OCI-LY1 (cell line): ENCODE measurements at regions not wholly inside any gene's neighbourhood (a gene's known extent, or its start where the extent isn't known, plus 50 kb on each side); places are given as distances from the start of the nearest gene placed in this dataset.

Source experiments
- H2AFZ ChIP-seq: fragments of 200-600 bp; sonication (generic), shearing (Covaris generic); 2 replicates; pipeline ENCODE4 v1.6.0; 2014; ENCODE audit warnings: antibody characterized with exemption, mild to moderate bottlenecking, low read length
- H3F3A ChIP-seq: fragments of 200-600 bp; sonication (generic), shearing (Covaris generic); 2 replicates; pipeline ENCODE4 v1.6.0; 2014; ENCODE audit warnings: mild to moderate bottlenecking, antibody characterized with exemption, low read length, moderate library complexity; ENCODE audit not compliant: insufficient read depth
- H3K27ac ChIP-seq: fragments of 200-600 bp; sonication (generic); 2 replicates; pipeline ENCODE4 v1.5.1; 2014; ENCODE audit warnings: low read length, mixed run types, mild to moderate bottlenecking, low read depth; ENCODE audit not compliant: poor library complexity, severe bottlenecking
- H3K27me3 ChIP-seq: fragments of 200-600 bp; sonication (generic); 2 replicates; pipeline ENCODE4 v1.6.0; 2014; ENCODE audit warnings: antibody characterized with exemption, mild to moderate bottlenecking, low read length, moderate library complexity; ENCODE audit not compliant: insufficient read depth
- H3K36me3 ChIP-seq: fragments of 200-600 bp; sonication (generic); 2 replicates; pipeline ENCODE4 v1.6.1; 2014; ENCODE audit warnings: mild to moderate bottlenecking, antibody characterized with exemption, low read length, moderate library complexity, mixed read lengths; ENCODE audit not compliant: insufficient read depth
- H3K4me1 ChIP-seq: fragments of 200-600 bp; sonication (generic); 2 replicates; pipeline ENCODE4 v1.5.1; 2014; ENCODE audit warnings: mild to moderate bottlenecking, low read length, moderate library complexity; ENCODE audit not compliant: insufficient read depth, severe bottlenecking
- H3K4me2 ChIP-seq: fragments of 200-600 bp; sonication (generic), shearing (Covaris generic); 2 replicates; pipeline ENCODE4 v1.6.1; 2014; ENCODE audit warnings: low read length
- H3K4me3 ChIP-seq: fragments of 200-600 bp; sonication (generic); 2 replicates; pipeline ENCODE4 v1.5.1; 2014; ENCODE audit warnings: low read length, low read depth, mild to moderate bottlenecking, mixed read lengths; ENCODE audit not compliant: poor library complexity, severe bottlenecking
- H3K79me2 ChIP-seq: fragments of 200-600 bp; shearing (Covaris generic); 2 replicates; pipeline ENCODE4 v1.6.1; 2016; ENCODE audit warnings: mixed run types, low read length, mixed read lengths; ENCODE audit not compliant: insufficient read depth
- H3K9ac ChIP-seq: fragments of 200-600 bp; sonication (generic), shearing (Covaris generic); 2 replicates; pipeline ENCODE4 v1.6.1; 2014; ENCODE audit warnings: mild to moderate bottlenecking, low read length, mixed read lengths
- H3K9me2 ChIP-seq: fragments of 200-600 bp; sonication (generic), shearing (Covaris generic); 2 replicates; pipeline ENCODE4 v1.6.1; 2014; ENCODE audit warnings: low read depth, mild to moderate bottlenecking, low read length, mixed read lengths
- H3K9me3 ChIP-seq: fragments of 200-600 bp; shearing (Covaris generic); 2 replicates; pipeline ENCODE4 v1.6.1; 2014; ENCODE audit warnings: low read length, mixed read lengths
- H4K20me1 ChIP-seq: fragments of 200-600 bp; sonication (generic), shearing (Covaris generic); 2 replicates; pipeline ENCODE4 v1.6.0; 2016; ENCODE audit warnings: mild to moderate bottlenecking, low read length; ENCODE audit not compliant: insufficient read depth
- CTCF ChIP-seq: fragments of 200-600 bp; sonication (generic), shearing (Covaris generic); IDR thresholded peaks from 2 replicates; pipeline ENCODE4 v1.5.1; 2017; ENCODE audit warnings: mild to moderate bottlenecking, antibody characterized with exemption, low read length, moderate library complexity, mixed read lengths
- EZH2 ChIP-seq: fragments of 200-600 bp; sonication (generic), shearing (Covaris generic); IDR thresholded peaks from 2 replicates; pipeline ENCODE4 v1.8.0; 2017; ENCODE audit warnings: borderline replicate concordance, mixed run types, mild to moderate bottlenecking, antibody characterized with exemption, low read length, moderate library complexity, mixed read lengths

GRCh38 chr3:152621967-152622810 is 212.7 kb upstream of the P2RY1 start:
- Histone ChIP-seq H3F3A (no peaks in the 10 kb centered on the region), H3K9me3 (no peaks in the 10 kb centered on the region), H3K4me1 (no peaks in the 10 kb centered on the region), H3K36me3 (no peaks in the 10 kb centered on the region), H4K20me1 (no peaks in the 10 kb centered on the region), H3K27ac (no peak overlapping the region), H2AFZ (no peak overlapping the region), H3K79me2 (no peaks in the 10 kb centered on the region), H3K4me3 (no peak overlapping the region), H3K4me2 (no peak overlapping the region), H3K27me3 (no peaks in the 10 kb centered on the region), H3K9me2 (no peaks in the 10 kb centered on the region), H3K9ac (no peak overlapping the region)
- TF ChIP-seq EZH2 = no peak
- TF ChIP-seq CTCF = no peak

- no peak overlapping the region for H3K4me3 ChIP-seq
- H3F3A ChIP-seq = no peaks in the 10 kb centered on the region
- H3K27ac ChIP-seq = no peak overlapping the region
- H3K36me3 ChIP-seq = no peaks in the 10 kb centered on the region
- H3K79me2 ChIP-seq = no peaks in the 10 kb centered on the region
- no peaks in the 10 kb centered on the region for H3K4me1 ChIP-seq
- TF ChIP-seq EZH2 = no peak
- TF ChIP-seq CTCF = no peak
- no peak overlapping the region for H3K9ac ChIP-seq
- H3K4me2 ChIP-seq = no peak overlapping the region
- no peaks in the 10 kb centered on the region for H3K27me3 ChIP-seq
- H2AFZ ChIP-seq = no peak overlapping the region
- H3K9me2 ChIP-seq = no peaks in the 10 kb centered on the region
- H3K9me3 ChIP-seq = no peaks in the 10 kb centered on the region
- no peaks in the 10 kb centered on the region for H4K20me1 ChIP-seq
These were observed 212.1 kb upstream of the P2RY1 start for GRCh38 chr3:152622811-152623167.

GRCh38 chr3:152623286-152623911 is 211.5 kb upstream of the P2RY1 start:
- Histone ChIP-seq H3K27ac (no peak overlapping the region), H3K27me3 (no peaks in the 10 kb centered on the region), H3K36me3 (no peaks in the 10 kb centered on the region), H3F3A (no peaks in the 10 kb centered on the region), H3K79me2 (no peaks in the 10 kb centered on the region), H3K9me2 (no peaks in the 10 kb centered on the region), H4K20me1 (no peaks in the 10 kb centered on the region), H3K9me3 (no peaks in the 10 kb centered on the region), H3K4me2 (no peak overlapping the region), H3K4me1 (no peaks in the 10 kb centered on the region), H3K4me3 (no peak overlapping the region), H2AFZ (no peak overlapping the region), H3K9ac (no peak overlapping the region)
- no peak for TF ChIP-seq CTCF
